ENCODE measurements at regions not wholly inside any gene's neighbourhood (a gene's known extent, or its start where the extent isn't known, plus 50 kb on each side); places are given as distances from the start of the nearest gene placed in this dataset.
A peak's percentile ranks its signal among the peaks of the same experiment; 100 is the strongest.

- H3K4me1 ChIP-seq = no peaks in the 10 kb centered on the region
- DNase-seq (ENCODE audit: extremely low spot score in 2 of 2) = no peak
- H3K9me3 ChIP-seq = no peaks in the 10 kb centered on the region
- H3K27me3 ChIP-seq = no peaks in the 10 kb centered on the region
- intact Hi-C loops (cut with DNase I) = no loop called here
- TF ChIP-seq CTCF (IDR thresholded peaks at IDR 0.05) (no peak), POLR2A (IDR thresholded peaks at IDR 0.05) (no peak), POLR2AphosphoS5 (IDR thresholded peaks at IDR 0.05; ENCODE audit: insufficient read depth in 1 of 2, low read depth in 1 of 2) (no peak)
- H3K36me3 ChIP-seq = no peaks in the 10 kb centered on the region
- no peak overlapping the region for H3K4me3 ChIP-seq
- no peak overlapping the region for H3K27ac ChIP-seq
Observed at GRCh38 chr19:28345811-28346210, 867.1 kb downstream of the UQCRFS1 start.

- no peaks in the 10 kb centered on the region for H3K27me3 ChIP-seq
- no peaks in the 10 kb centered on the region for H3K9me3 ChIP-seq
- DNase-seq (ENCODE audit: extremely low spot score in 2 of 2) = peak in 1 of 2 donors; percentile 29
Observed at GRCh38 chr19:28341810-28342350, 871.1 kb downstream of the UQCRFS1 start.

GRCh38 chr19:28334419-28334818, 878.5 kb downstream of the UQCRFS1 start:
- Histone ChIP-seq H3K9me3 (no peaks in the 10 kb centered on the region), H3K4me3 (no peak overlapping the region), H3K4me1 (no peaks in the 10 kb centered on the region), H3K27me3 (no peaks in the 10 kb centered on the region), H3K36me3 (no peaks in the 10 kb centered on the region), H3K27ac (no peak overlapping the region)
- TF ChIP-seq POLR2AphosphoS5 (IDR thresholded peaks at IDR 0.05; ENCODE audit: insufficient read depth in 1 of 2, low read depth in 1 of 2) = no peak
- no peak for TF ChIP-seq POLR2A (IDR thresholded peaks at IDR 0.05)
- no peak for TF ChIP-seq CTCF (IDR thresholded peaks at IDR 0.05)
- intact Hi-C loops (cut with DNase I) = no loop called here
- no peak for DNase-seq (ENCODE audit: extremely low spot score in 2 of 2)

More at GRCh38 chr19:28341810-28342350, 871.1 kb downstream of the UQCRFS1 start:
- Histone ChIP-seq H3K27ac (no peak overlapping the region), H3K36me3 (no peaks in the 10 kb centered on the region), H3K4me3 (no peak overlapping the region), H3K4me1 (no peaks in the 10 kb centered on the region)
- no peak for TF ChIP-seq POLR2A (IDR thresholded peaks at IDR 0.05)
- TF ChIP-seq CTCF (IDR thresholded peaks at IDR 0.05) = no peak
- TF ChIP-seq POLR2AphosphoS5 (IDR thresholded peaks at IDR 0.05; ENCODE audit: insufficient read depth in 1 of 2, low read depth in 1 of 2) = no peak
- intact Hi-C loops (cut with DNase I) = no loop called here

GRCh38 chr19:28333909-28334308, 879.0 kb downstream of the UQCRFS1 start:
- H3K4me3 ChIP-seq = no peak overlapping the region
- TF ChIP-seq POLR2A (IDR thresholded peaks at IDR 0.05) = no peak
- TF ChIP-seq CTCF (IDR thresholded peaks at IDR 0.05) = no peak
- TF ChIP-seq POLR2AphosphoS5 (IDR thresholded peaks at IDR 0.05; ENCODE audit: insufficient read depth in 1 of 2, low read depth in 1 of 2) = no peak

GRCh38 chr19:28332886-28333285, 880.1 kb downstream of the UQCRFS1 start:
- Histone ChIP-seq H3K36me3 (no peaks in the 10 kb centered on the region), H3K4me1 (no peaks in the 10 kb centered on the region), H3K27ac (no peak overlapping the region), H3K9me3 (no peaks in the 10 kb centered on the region), H3K27me3 (no peaks in the 10 kb centered on the region), H3K4me3 (no peak overlapping the region)
- peak in 1 of 2 donors; percentile 44 for DNase-seq (ENCODE audit: extremely low spot score in 2 of 2)
- no peak for TF ChIP-seq CTCF (IDR thresholded peaks at IDR 0.05)
- TF ChIP-seq POLR2A (IDR thresholded peaks at IDR 0.05) = no peak
- no peak for TF ChIP-seq POLR2AphosphoS5 (IDR thresholded peaks at IDR 0.05; ENCODE audit: insufficient read depth in 1 of 2, low read depth in 1 of 2)
- intact Hi-C loops (cut with DNase I) = no loop called here

More at GRCh38 chr19:28333909-28334308, 879.0 kb downstream of the UQCRFS1 start:
- H3K27me3 ChIP-seq = no peaks in the 10 kb centered on the region
- H3K4me1 ChIP-seq = no peaks in the 10 kb centered on the region
- DNase-seq (ENCODE audit: extremely low spot score in 2 of 2) = no peak
- no peaks in the 10 kb centered on the region for H3K36me3 ChIP-seq
- H3K9me3 ChIP-seq = no peaks in the 10 kb centered on the region
- no peak overlapping the region for H3K27ac ChIP-seq
- intact Hi-C loops (cut with DNase I) = no loop called here

Data from vagina (tissue), 2 donors.